GM19025 (cell line): ENCODE measurements at regions not wholly inside any gene's neighbourhood (a gene's known extent, or its start where the extent isn't known, plus 50 kb on each side); places are given as distances from the start of the nearest gene placed in this dataset.
"Not testable (repeated sequence)": the region's sequence is repeated elsewhere in the genome, so short reads cannot be mapped to it uniquely, and the experiment has no call there.

Source experiments
- ATAC-seq: cut with Tn5 transposase; IDR thresholded peaks from one replicate; pipeline ENCODE4 v1.9.1; 2021; ENCODE audit warnings: mild to moderate bottlenecking, low read depth, moderate library complexity; ENCODE audit not compliant: unreplicated experiment

GRCh38 chr1:117702654-117703053 lies 96.8 kb downstream of the TENT5C start:
- no peak for ATAC-seq

- ATAC-seq: no peak
Measured at GRCh38 chr1:117707371-117707770, 101.5 kb downstream of the TENT5C start.

GRCh38 chr1:117708323-117709248 lies 102.7 kb downstream of the TENT5C start:
- ATAC-seq: no peak

- no peak for ATAC-seq
Measured at GRCh38 chr1:117709249-117709691, 103.4 kb downstream of the TENT5C start.

GRCh38 chr1:117710710-117711109 lies 104.9 kb downstream of the TENT5C start:
- ATAC-seq: no peak

GRCh38 chr1:117712621-117713020 lies 106.8 kb downstream of the TENT5C start:
- ATAC-seq: no peak

GRCh38 chr1:117714546-117714945 lies 108.7 kb downstream of the TENT5C start:
- no peak for ATAC-seq

- ATAC-seq: not testable (repeated sequence)
Measured at GRCh38 chr1:117716030-117716429, 110.2 kb downstream of the TENT5C start.

GRCh38 chr1:117717980-117718379 lies 112.1 kb downstream of the TENT5C start:
- not testable (repeated sequence) for ATAC-seq

- not testable (repeated sequence) for ATAC-seq
Measured at GRCh38 chr1:117718596-117718995, 112.7 kb downstream of the TENT5C start.

- ATAC-seq: no peak
Measured at GRCh38 chr1:117719004-117719403, 113.2 kb downstream of the TENT5C start.

GRCh38 chr1:117732065-117732797 lies 126.4 kb downstream of the TENT5C start:
- ATAC-seq: no peak

- no peak for ATAC-seq
Measured at GRCh38 chr1:117732956-117733355, 127.1 kb downstream of the TENT5C start.

GRCh38 chr1:117734403-117734802 lies 128.6 kb downstream of the TENT5C start:
- no peak for ATAC-seq

GRCh38 chr1:117735045-117735992 lies 129.5 kb downstream of the TENT5C start:
- ATAC-seq: no peak

GRCh38 chr1:117739504-117739903 lies 133.7 kb downstream of the TENT5C start:
- no peak for ATAC-seq

- ATAC-seq: no peak
Measured at GRCh38 chr1:117740496-117740895, 134.6 kb downstream of the TENT5C start.

- ATAC-seq: not testable (repeated sequence)
Measured at GRCh38 chr1:117746565-117746964, 140.7 kb downstream of the TENT5C start.

GRCh38 chr1:117747605-117748004 lies 141.8 kb downstream of the TENT5C start:
- ATAC-seq: no peak

- no peak for ATAC-seq
Measured at GRCh38 chr1:117751321-117751720, 145.5 kb downstream of the TENT5C start.
